Transverse colon (tissue), 4 donors: ENCODE measurements at regions not wholly inside any gene's neighbourhood (a gene's known extent, or its start where the extent isn't known, plus 50 kb on each side); places are given as distances from the start of the nearest gene placed in this dataset.
A peak's percentile ranks its signal among the peaks of the same experiment; 100 is the strongest.
"Not testable (repeated sequence)": the region's sequence is repeated elsewhere in the genome, so short reads cannot be mapped to it uniquely, and the experiment has no call there.

Source experiments
- DNase-seq: peaks from one replicate; pipeline ENCODE4 v3.0.0-alpha.2; 2019
- H3K27ac ChIP-seq, 4 donors: fragments of 200-600 bp; sonication (generic); 2 replicates each; pipeline ENCODE4 v1.5.1; 2016 to 2018; ENCODE audit warnings: inconsistent platforms in 4 of 4
- H3K27me3 ChIP-seq: fragments of 200-600 bp; sonication (generic); 2 replicates; pipeline ENCODE4 v1.5.1; 2017; ENCODE audit warnings: inconsistent platforms
- H3K36me3 ChIP-seq, 4 donors: fragments of 200-600 bp; sonication (generic); 2 replicates each; pipeline ENCODE4 v1.5.1; 2017 to 2019; ENCODE audit warnings: inconsistent platforms in 4 of 4
- H3K4me1 ChIP-seq, 4 donors: fragments of 200-600 bp; sonication (generic); 2 replicates each; pipeline ENCODE4 v1.5.1; 2017 to 2020; ENCODE audit warnings: inconsistent platforms in 4 of 4
- H3K4me3 ChIP-seq, 4 donors: fragments of 200-600 bp; sonication (generic); 1 replicate in 1 of 4; 2 replicates in 3 of 4; pipeline versions ENCODE4 v1.5.1 to v1.6.1; 2017 to 2019; ENCODE audit warnings: inconsistent platforms in 4 of 4
- H3K9me3 ChIP-seq, 2 donors: fragments of 200-600 bp; sonication (generic); 2 replicates each; pipeline ENCODE4 v1.5.1; 2017 to 2019; ENCODE audit warnings: inconsistent platforms in 2 of 2
- CTCF ChIP-seq, 5 experiments: fragments of 200-600 bp in 3 of 5; fragments of 450-650 bp in 2 of 5; sonication (generic) in 3 of 5; IDR thresholded peaks; 1 replicate in 2 of 5; 2 replicates in 3 of 5; pipeline ENCODE4 v1.5.1; 2016 to 2017; ENCODE audit warnings: antibody characterized with exemption in 5 of 5, inconsistent platforms in 3 of 5, mild to moderate bottlenecking in 2 of 5, moderate library complexity in 1 of 5
- EP300 ChIP-seq: sonication (generic); formaldehyde crosslinking; IDR thresholded peaks from one replicate; pipeline ENCODE4 v1.6.1; 2017; ENCODE audit warnings: antibody characterized with exemption, low read depth
- POLR2A ChIP-seq: fragments of 450-650 bp; IDR thresholded peaks from one replicate; pipeline ENCODE4 v1.6.1; 2016; ENCODE audit warnings: antibody characterized with exemption, mild to moderate bottlenecking, moderate library complexity
- POLR2AphosphoS5 ChIP-seq, 3 donors: sonication (generic); formaldehyde crosslinking; IDR thresholded peaks; one replicate each; pipeline ENCODE4 v1.6.1; 2016; ENCODE audit warnings: antibody characterized with exemption in 3 of 3
- WGBS, 2 donors: methylation state at CpG; one replicate each; pipeline ENCODE4 v1.1.5; 2018; ENCODE audit warnings: low coverage in 1 of 2; 5-methylcytosine and 5-hydroxymethylcytosine counted together
- in situ Hi-C, 4 donors: fragments of 200-750 bp; cut with MboI; loops; one replicate each; pipeline versions ENCODE4 v1.15.0 to v1.15.1; 2017; ENCODE audit warnings: low sequenced_read_pairs in 3 of 4, low pct_ligation_motif_present in 1 of 4, low pct_unique_long_range_greater_than_20kb in 1 of 4
- intact Hi-C: fragments of 100-400 bp; cut with DNase I; formaldehyde crosslinking; loops from one replicate; pipeline ENCODE4 v1.15.1; 2023; ENCODE audit warnings: low total_unique reads

GRCh38 chr3:154843647-154844046, 236.5 kb upstream of the MME start:
- Histone ChIP-seq H3K4me3 (no peak overlapping the region), H3K9me3 (no peaks in the 10 kb centered on the region), H3K4me1 (peaks cover 0 to 7% (median 0%) of the 10 kb centered on the region in 4 donors), H3K36me3 (no peaks in the 10 kb centered on the region), H3K27ac (no peak overlapping the region), H3K27me3 (no peaks in the 10 kb centered on the region)
- in situ Hi-C loops = no loop called here
- TF ChIP-seq POLR2AphosphoS5 (IDR thresholded peaks at IDR 0.05) (no peak), POLR2A (no peak), CTCF (IDR thresholded peaks at IDR 0.05) (no peak), EP300 (no peak)
- 40 to 59% methylated on average over 1 of the region's 1 CpG for WGBS, 2 donors
- intact Hi-C loops = no loop called here
- DNase-seq = no peak

GRCh38 chr3:154842536-154842935, 237.6 kb upstream of the MME start:
- intact Hi-C loops = no loop called here
- H3K27ac ChIP-seq = no peak overlapping the region
- peaks cover 0 to 7% (median 0%) of the 10 kb centered on the region in 4 donors for H3K4me1 ChIP-seq
- no peak overlapping the region for H3K4me3 ChIP-seq
- no peak for TF ChIP-seq POLR2A
- TF ChIP-seq POLR2AphosphoS5 (IDR thresholded peaks at IDR 0.05) = no peak
- TF ChIP-seq EP300 = no peak
- no peak for TF ChIP-seq CTCF (IDR thresholded peaks at IDR 0.05)
- DNase-seq = no peak
- no peaks in the 10 kb centered on the region for H3K27me3 ChIP-seq
- WGBS, 2 donors = 60 to 93% methylated on average over 1 to 2 of the region's 2 CpGs
- in situ Hi-C loops = no loop called here
- H3K9me3 ChIP-seq = no peaks in the 10 kb centered on the region
- no peaks in the 10 kb centered on the region for H3K36me3 ChIP-seq

DNA sequence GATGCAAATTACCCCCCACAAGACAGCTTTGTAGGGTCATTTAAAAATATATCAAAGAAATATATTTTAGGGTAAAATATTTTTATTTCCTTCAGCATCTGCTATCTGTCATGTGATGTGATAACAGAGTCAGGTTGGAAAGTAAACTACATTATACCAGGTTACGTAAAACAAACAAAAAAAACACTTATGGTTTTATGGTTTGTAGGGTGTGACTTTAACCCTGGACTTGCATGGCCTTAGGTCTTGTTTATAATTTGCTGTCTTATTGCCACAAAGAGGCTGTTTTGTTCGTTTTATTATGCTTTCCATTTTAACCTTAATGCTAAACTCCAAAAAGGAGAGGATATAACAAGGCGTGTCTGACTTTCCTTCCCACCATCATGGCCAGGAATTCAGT, 244.5 kb upstream of the MME start:
- intact Hi-C loops = no loop called here
- peaks cover 0 to 14% (median 3%) of the 10 kb centered on the region in 4 donors for H3K4me1 ChIP-seq
- no peak for TF ChIP-seq POLR2AphosphoS5 (IDR thresholded peaks at IDR 0.05)
- no peak for TF ChIP-seq EP300
- TF ChIP-seq POLR2A = no peak
- TF ChIP-seq CTCF (IDR thresholded peaks at IDR 0.05) = no peak
- no peak overlapping the region for H3K4me3 ChIP-seq
- no peaks in the 10 kb centered on the region for H3K27me3 ChIP-seq
- DNase-seq = no peak
- WGBS, 2 donors = 41 to 42% methylated on average over 3 of the region's 3 CpGs
- H3K36me3 ChIP-seq = no peaks in the 10 kb centered on the region
- H3K9me3 ChIP-seq = no peaks in the 10 kb centered on the region
- peak overlapping the region in 3 of 4 donors; percentile 40 to 62 (median 41) for H3K27ac ChIP-seq
- in situ Hi-C loops = no loop called here

DNA sequence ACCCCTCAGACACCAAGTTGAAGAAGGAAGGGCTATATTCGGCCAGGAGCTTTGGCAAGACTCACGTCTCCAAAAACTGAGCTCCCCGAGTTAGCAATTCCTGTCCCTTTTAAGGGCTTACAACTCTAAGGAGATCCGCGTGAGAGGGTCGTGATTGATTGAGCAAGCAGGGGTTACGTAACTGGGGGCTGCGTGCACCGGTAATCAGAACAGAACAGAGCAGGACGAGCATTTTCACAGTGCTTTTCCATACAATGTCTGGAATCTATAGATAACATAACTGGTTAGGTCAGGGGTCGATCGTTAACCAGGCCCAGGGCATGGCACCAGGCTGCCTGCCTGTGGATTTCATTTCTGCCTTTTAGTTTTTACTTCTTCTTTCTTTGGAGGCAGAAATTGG, 245.3 kb upstream of the MME start:
- H3K4me1 ChIP-seq = peaks cover 0 to 14% (median 3%) of the 10 kb centered on the region in 4 donors
- peak overlapping the region in 1 of 4 donors; percentile 18 for H3K27ac ChIP-seq
- H3K27me3 ChIP-seq, intact Hi-C loops, in situ Hi-C loops, H3K36me3 ChIP-seq, DNase-seq, H3K9me3 ChIP-seq, H3K4me3 ChIP-seq: not testable (repeated sequence)
- 86 to 89% methylated on average over 12 of the region's 12 CpGs for WGBS, 2 donors

DNA sequence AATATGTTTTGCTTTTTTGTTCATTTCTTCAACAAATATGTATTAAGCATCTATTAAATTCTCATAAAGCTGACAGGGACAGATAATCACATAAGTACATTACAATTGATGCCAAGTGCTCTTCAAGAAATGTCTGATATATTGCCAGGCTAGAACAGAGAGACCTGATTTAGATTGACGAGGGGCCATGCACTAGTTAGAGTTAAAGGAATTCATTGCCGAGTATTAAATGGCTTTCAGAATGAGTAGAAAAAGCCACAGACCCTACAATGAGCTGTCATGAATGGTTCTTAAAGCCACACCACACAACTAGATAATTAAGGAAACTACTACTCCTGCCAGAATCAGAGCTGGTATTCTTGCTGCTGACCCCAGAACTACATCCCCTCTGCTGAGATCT, 250.2 kb upstream of the MME start:
- in situ Hi-C loops = no loop called here
- 64 to 73% methylated on average over 2 of the region's 2 CpGs for WGBS, 2 donors

More for the DNA sequence above, 250.2 kb upstream of the MME start:
- Histone ChIP-seq H3K27me3 (no peaks in the 10 kb centered on the region), H3K27ac (no peak overlapping the region), H3K4me3 (no peak overlapping the region), H3K4me1 (peaks cover 0 to 1% (median 0%) of the 10 kb centered on the region in 4 donors), H3K36me3 (no peaks in the 10 kb centered on the region), H3K9me3 (no peaks in the 10 kb centered on the region)
- intact Hi-C loops = no loop called here
- DNase-seq = no peak
- no peak for TF ChIP-seq EP300
- no peak for TF ChIP-seq CTCF (IDR thresholded peaks at IDR 0.05)
- no peak for TF ChIP-seq POLR2A
- TF ChIP-seq POLR2AphosphoS5 (IDR thresholded peaks at IDR 0.05) = no peak
